GM18870 (cell line): ENCODE measurements at regions not wholly inside any gene's neighbourhood (a gene's known extent, or its start where the extent isn't known, plus 50 kb on each side); places are given as distances from the start of the nearest gene placed in this dataset.
A peak's percentile ranks its signal among the peaks of the same experiment; 100 is the strongest.

Source experiments
- ATAC-seq: cut with Tn5 transposase; IDR thresholded peaks from one replicate; pipeline ENCODE4 v1.9.1; 2021; ENCODE audit warnings: moderate library complexity; ENCODE audit not compliant: unreplicated experiment

GRCh38 chr5:56494300-56494731 is 261.2 kb upstream of the ANKRD55 start:
- no peak for ATAC-seq

- ATAC-seq: no peak
Observed at GRCh38 chr5:56493766-56494165, 260.6 kb upstream of the ANKRD55 start.

GRCh38 chr5:56493308-56493707 is 260.2 kb upstream of the ANKRD55 start:
- ATAC-seq: no peak

GRCh38 chr5:56492812-56493211 is 259.7 kb upstream of the ANKRD55 start:
- ATAC-seq: no peak

- no peak for ATAC-seq
Observed at GRCh38 chr5:56490971-56491468, 257.9 kb upstream of the ANKRD55 start.

- no peak for ATAC-seq
Observed at GRCh38 chr5:56489272-56489671, 256.1 kb upstream of the ANKRD55 start.

- ATAC-seq: no peak
Observed at GRCh38 chr5:56487528-56488115, 254.5 kb upstream of the ANKRD55 start.

- no peak for ATAC-seq
Observed at GRCh38 chr5:56482363-56482762, 249.2 kb upstream of the ANKRD55 start.

GRCh38 chr5:56481428-56482357 is 248.6 kb upstream of the ANKRD55 start:
- no peak for ATAC-seq

GRCh38 chr5:56480705-56481427 is 247.7 kb upstream of the ANKRD55 start:
- ATAC-seq: no peak

- peak; percentile 18 for ATAC-seq
Observed at GRCh38 chr5:56480078-56480704, 247.1 kb upstream of the ANKRD55 start.

- peak; percentile 36 for ATAC-seq
Observed at GRCh38 chr5:56479696-56480077, 246.6 kb upstream of the ANKRD55 start.

GRCh38 chr5:56479126-56479525 is 246.0 kb upstream of the ANKRD55 start:
- ATAC-seq: no peak

- ATAC-seq: no peak
Observed at GRCh38 chr5:56478062-56478461, 244.9 kb upstream of the ANKRD55 start.

- ATAC-seq: no peak
Observed at GRCh38 chr5:56476487-56476856, 243.3 kb upstream of the ANKRD55 start.

GRCh38 chr5:56475689-56476486 is 242.8 kb upstream of the ANKRD55 start:
- no peak for ATAC-seq

GRCh38 chr5:56471707-56472106 is 238.6 kb upstream of the ANKRD55 start:
- no peak for ATAC-seq

- no peak for ATAC-seq
Observed at GRCh38 chr5:56470007-56470406, 236.9 kb upstream of the ANKRD55 start.

GRCh38 chr5:56468277-56468676 is 235.1 kb upstream of the ANKRD55 start:
- ATAC-seq: no peak

GRCh38 chr5:56467176-56467717 is 234.1 kb upstream of the ANKRD55 start:
- ATAC-seq: no peak
